Pancreas (tissue), 10 donors: ENCODE measurements at regions not wholly inside any gene's neighbourhood (a gene's known extent, or its start where the extent isn't known, plus 50 kb on each side); places are given as distances from the start of the nearest gene placed in this dataset.
A peak's percentile ranks its signal among the peaks of the same experiment; 100 is the strongest.

Experiments used
- ATAC-seq, 4 donors: fragments of 200-7000 bp; cut with Tn5 transposase; one replicate each; pipeline versions ENCODE4 v1.8.0 to v1.9.1; 2020; ENCODE audit warnings: mild to moderate bottlenecking in 4 of 4, moderate library complexity in 4 of 4
- DNase-seq, 6 donors: peaks; one replicate each; pipeline ENCODE4 v3.0.0-alpha.2; 2020
- FAIRE-seq: peaks from 2 replicates; lab custom pipeline; 2012; peaks lifted over from hg19 to GRCh38; lab: Jason Lieb, UNC
- H3K27ac ChIP-seq, 4 donors: fragments of 200-600 bp; sonication (generic); 1 replicate in 3 of 4; 2 replicates in 1 of 4; pipeline versions ENCODE4 v1.5.0 to v1.8.0; 2020
- H3K27me3 ChIP-seq, 4 donors: fragments of 200-600 bp; one replicate each; pipeline ENCODE4 v1.8.0; 2021
- H3K36me3 ChIP-seq, 3 donors: fragments of 200-600 bp; sonication (generic) in 1 of 3; one replicate each; pipeline versions ENCODE4 v1.5.0 to v1.8.0; 2020 to 2021
- H3K4me1 ChIP-seq, 3 donors: fragments of 200-600 bp; one replicate each; pipeline ENCODE4 v1.8.0; 2021
- H3K4me3 ChIP-seq, 4 donors: fragments of 200-600 bp; sonication (generic) in 2 of 4; one replicate each; pipeline versions ENCODE4 v1.5.0 to v1.8.0; 2020 to 2021
- H3K9me3 ChIP-seq, 4 donors: fragments of 200-600 bp; one replicate each; pipeline ENCODE4 v1.8.0; 2021
- WGBS, 2 donors: extraction: QIAGEN DNeasy Blood & Tissue Kit; methylation state at CpG; one replicate each; pipeline ENCODE4 v1.1.7; 2013; 5-methylcytosine and 5-hydroxymethylcytosine counted together
- intact Hi-C, 3 donors: fragments of 100-400 bp; cut with DNase I; formaldehyde crosslinking; loops; one replicate each; pipeline versions ENCODE4 v1.11.1 to v1.14.2; 2022
- TF ChIP-seq, protein P1 (sequence below), 4 donors: fragments of 200-600 bp; sonication (generic) in 3 of 4; IDR thresholded peaks; one replicate each; pipeline versions ENCODE4 v1.5.0 to v1.8.0; 2021; ENCODE audit warnings: antibody characterized with exemption in 4 of 4
- donor health status: healthy with polysubstance abuse.
- donor health status: DM: no; HTN: no; CAD: no; lungs with moderate emphysema.
- donor health status: DM: no; HTN: no; CAD: no.
- donor health status: control.
- donor health status: control.
- donor health status: Bipolar disorder and iron deficiency.
- donor health status: DM: yes; HTN: yes; CAD: no.
- donor health status: DM: no; HTN: no; CAD: no.
- donor health status: DM: no; HTN: no; CAD: no.
- donor health status: DM: yes; HTN: yes; CAD: no.

DNA sequence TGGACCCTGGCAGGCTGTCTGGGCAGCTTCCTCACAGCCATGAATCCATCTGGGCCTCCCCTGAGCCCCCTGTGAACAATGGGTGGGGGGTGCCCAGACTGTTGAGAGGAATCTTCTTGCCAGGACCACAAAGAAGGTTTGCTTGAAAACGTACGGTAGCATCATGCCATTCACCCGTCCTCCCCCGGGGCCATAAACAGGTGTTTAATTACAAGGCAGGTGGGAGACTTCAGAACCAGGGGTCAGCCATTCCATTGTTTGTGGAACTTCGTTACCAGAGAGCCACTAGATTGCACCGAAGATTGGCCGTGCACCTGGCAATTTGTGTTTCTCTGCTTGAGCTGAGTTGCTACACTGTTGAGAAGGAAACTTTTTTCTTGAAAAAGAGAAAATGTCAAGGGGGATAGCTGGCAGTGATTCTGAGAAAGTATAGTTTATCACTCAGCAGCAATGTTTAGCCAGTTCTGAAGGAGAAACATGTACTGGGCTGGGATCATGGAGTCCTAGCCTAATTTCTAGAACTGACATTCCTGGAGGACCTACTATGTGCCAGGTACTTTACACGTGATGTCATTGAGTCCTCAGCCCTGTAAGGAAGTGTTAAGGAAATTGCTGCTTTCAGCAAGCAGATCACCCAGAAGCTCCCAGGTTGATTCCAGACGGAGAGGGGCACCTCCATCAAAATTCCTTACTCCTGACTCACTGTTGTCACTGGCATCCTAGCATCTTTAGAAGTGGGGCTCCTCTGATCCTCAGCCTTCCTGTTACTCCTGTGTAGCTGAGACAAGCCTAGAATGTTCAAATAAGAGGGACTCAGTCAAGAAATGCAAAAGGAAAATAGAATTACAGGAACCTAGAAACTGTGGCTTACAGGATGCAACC lies 103.8 kb upstream of the UBE2E1 start:
- H3K4me1 ChIP-seq: no peaks in the 10 kb centered on the region
- H3K4me3 ChIP-seq: no peak overlapping the region
- H3K9me3 ChIP-seq: no peaks in the 10 kb centered on the region
- no peaks in the 10 kb centered on the region for H3K27me3 ChIP-seq
- WGBS, 2 donors: 34 to 47% methylated on average over 9 of the region's 9 CpGs
- FAIRE-seq (no peak), ATAC-seq (no peak), DNase-seq (no peak)
- no peaks in the 10 kb centered on the region for H3K36me3 ChIP-seq
- TF ChIP-seq, protein P1, sequence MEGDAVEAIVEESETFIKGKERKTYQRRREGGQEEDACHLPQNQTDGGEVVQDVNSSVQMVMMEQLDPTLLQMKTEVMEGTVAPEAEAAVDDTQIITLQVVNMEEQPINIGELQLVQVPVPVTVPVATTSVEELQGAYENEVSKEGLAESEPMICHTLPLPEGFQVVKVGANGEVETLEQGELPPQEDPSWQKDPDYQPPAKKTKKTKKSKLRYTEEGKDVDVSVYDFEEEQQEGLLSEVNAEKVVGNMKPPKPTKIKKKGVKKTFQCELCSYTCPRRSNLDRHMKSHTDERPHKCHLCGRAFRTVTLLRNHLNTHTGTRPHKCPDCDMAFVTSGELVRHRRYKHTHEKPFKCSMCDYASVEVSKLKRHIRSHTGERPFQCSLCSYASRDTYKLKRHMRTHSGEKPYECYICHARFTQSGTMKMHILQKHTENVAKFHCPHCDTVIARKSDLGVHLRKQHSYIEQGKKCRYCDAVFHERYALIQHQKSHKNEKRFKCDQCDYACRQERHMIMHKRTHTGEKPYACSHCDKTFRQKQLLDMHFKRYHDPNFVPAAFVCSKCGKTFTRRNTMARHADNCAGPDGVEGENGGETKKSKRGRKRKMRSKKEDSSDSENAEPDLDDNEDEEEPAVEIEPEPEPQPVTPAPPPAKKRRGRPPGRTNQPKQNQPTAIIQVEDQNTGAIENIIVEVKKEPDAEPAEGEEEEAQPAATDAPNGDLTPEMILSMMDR (IDR thresholded peaks at IDR 0.05): no peak
- no peak overlapping the region for H3K27ac ChIP-seq
- intact Hi-C loops: no loop called here

DNA sequence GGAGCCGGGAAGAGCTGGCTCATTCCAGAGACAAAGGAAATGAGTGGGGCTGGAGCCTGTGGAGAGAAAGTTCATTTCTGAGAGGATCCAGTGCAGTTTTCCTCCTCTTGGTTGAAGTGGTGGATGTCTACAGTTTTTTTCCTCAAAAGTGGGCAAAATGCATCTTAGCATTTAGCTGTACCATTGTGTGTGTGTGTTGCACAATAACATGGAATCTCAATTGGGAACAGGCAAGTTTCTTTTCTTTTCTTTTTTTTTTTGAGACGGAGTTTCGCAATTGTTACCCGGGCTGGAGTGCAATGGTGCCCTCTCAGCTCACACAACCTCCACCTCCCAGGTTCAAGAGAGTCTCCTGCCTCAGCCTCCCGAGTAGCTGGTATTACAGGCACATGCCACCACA lies 101.5 kb upstream of the UBE2E1 start:
- Histone ChIP-seq H3K27me3 (peaks cover 0 to 8% (median 0%) of the 10 kb centered on the region in 4 donors), H3K27ac (no peak overlapping the region), H3K4me3 (no peak overlapping the region), H3K4me1 (no peaks in the 10 kb centered on the region), H3K36me3 (no peaks in the 10 kb centered on the region), H3K9me3 (no peaks in the 10 kb centered on the region)
- 72 to 78% methylated on average over 5 of the region's 5 CpGs for WGBS, 2 donors
- intact Hi-C loops: no loop called here
- FAIRE-seq (no peak), DNase-seq (no peak), ATAC-seq (no peak)
- TF ChIP-seq, protein P1 (IDR thresholded peaks at IDR 0.05): no peak

DNA sequence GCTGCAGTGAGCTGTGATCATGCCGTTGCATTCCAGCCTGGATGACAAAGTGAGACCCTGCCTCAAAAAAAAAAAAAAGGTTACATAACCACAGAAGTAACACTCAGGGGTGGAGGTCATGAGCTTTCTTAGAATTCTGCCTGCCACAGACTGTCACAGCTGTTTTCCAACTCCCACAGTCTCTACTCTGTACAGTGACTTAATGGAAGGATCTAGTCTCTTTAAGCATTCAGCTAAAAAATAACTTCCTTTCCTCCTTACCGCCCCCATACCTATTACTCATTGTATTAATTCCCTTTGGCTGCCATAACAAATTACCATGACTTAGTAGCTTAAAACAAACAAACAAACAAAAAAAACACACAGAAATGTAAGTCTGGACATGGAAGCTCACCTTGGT lies 99.6 kb upstream of the UBE2E1 start:
- WGBS, 2 donors: 67 to 70% methylated on average over 2 of the region's 2 CpGs
- no peak for FAIRE-seq
- TF ChIP-seq, protein P1 (IDR thresholded peaks at IDR 0.05): no peak

DNA sequence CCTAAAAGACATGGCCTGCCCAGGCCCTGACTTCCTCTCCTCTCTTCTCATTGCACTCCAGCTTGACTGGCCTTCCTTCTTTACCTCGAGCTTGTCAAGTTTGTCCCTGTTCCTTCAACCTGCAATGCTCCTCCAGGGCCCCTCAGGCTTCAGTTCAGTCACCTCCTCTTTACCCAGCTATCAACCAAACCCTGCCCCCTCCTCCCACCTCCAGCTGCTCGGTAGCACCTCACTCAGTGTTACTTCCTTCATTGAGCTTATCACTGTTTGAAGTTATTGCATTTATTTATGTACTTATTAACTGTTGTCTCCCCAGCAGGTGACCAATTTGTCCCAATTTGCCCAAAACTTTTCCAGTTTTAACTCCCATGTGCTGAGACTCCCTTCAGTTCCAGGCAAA lies 95.8 kb upstream of the UBE2E1 start:
- 18 to 28% methylated on average over 2 of the region's 2 CpGs for WGBS, 2 donors
- H3K9me3 ChIP-seq: no peaks in the 10 kb centered on the region
- intact Hi-C loops: no loop called here
- no peaks in the 10 kb centered on the region for H3K36me3 ChIP-seq
- TF ChIP-seq, protein P1 (IDR thresholded peaks at IDR 0.05): no peak
- no peak overlapping the region for H3K27ac ChIP-seq
- no peak overlapping the region for H3K4me3 ChIP-seq
- DNase-seq: no peak
- no peaks in the 10 kb centered on the region for H3K4me1 ChIP-seq
- no peak for ATAC-seq
- H3K27me3 ChIP-seq: peaks cover 0 to 8% (median 0%) of the 10 kb centered on the region in 4 donors
- FAIRE-seq: no peak

More for the DNA sequence above, 99.6 kb upstream of the UBE2E1 start:
- Histone ChIP-seq H3K9me3 (no peaks in the 10 kb centered on the region), H3K27ac (no peak overlapping the region), H3K36me3 (no peaks in the 10 kb centered on the region), H3K4me3 (no peak overlapping the region), H3K27me3 (peaks cover 0 to 8% (median 0%) of the 10 kb centered on the region in 4 donors), H3K4me1 (no peaks in the 10 kb centered on the region)
- intact Hi-C loops: no loop called here
- ATAC-seq: peak in 1 of 4 donors; percentile 24
- DNase-seq: no peak

DNA sequence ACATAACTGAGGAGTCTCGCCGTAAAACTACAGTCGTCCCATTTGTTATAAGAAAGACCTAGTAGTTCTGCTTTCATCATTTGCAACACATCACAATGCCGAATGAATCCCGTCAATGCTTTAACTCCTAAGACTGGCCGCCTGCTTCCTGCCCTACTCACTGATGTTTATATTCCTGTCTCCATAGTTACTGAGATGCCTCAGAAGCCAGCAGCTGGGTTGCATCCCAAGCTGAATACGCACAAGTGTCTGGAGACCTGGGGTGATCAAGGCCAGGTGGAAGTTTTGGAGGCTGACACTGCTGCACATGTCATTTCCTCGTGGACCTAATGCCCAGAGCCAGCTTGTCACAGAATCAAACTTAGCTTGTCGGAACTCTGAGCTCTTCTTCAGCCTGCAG lies 95.2 kb upstream of the UBE2E1 start:
- Histone ChIP-seq H3K9me3 (no peaks in the 10 kb centered on the region), H3K36me3 (no peaks in the 10 kb centered on the region), H3K27me3 (peaks cover 0 to 8% (median 0%) of the 10 kb centered on the region in 4 donors), H3K4me1 (no peaks in the 10 kb centered on the region), H3K4me3 (no peak overlapping the region), H3K27ac (no peak overlapping the region)
- intact Hi-C loops: no loop called here
- 63 to 70% methylated on average over 9 of the region's 9 CpGs for WGBS, 2 donors
- no peak for DNase-seq
- no peak for FAIRE-seq
- TF ChIP-seq, protein P1 (IDR thresholded peaks at IDR 0.05): no peak
- no peak for ATAC-seq
